ENCODE measurements at regions not wholly inside any gene's neighbourhood (a gene's known extent, or its start where the extent isn't known, plus 50 kb on each side); places are given as distances from the start of the nearest gene placed in this dataset.

- TF ChIP-seq CTCF (IDR thresholded peaks at IDR 0.05) (no peak), POLR2A (IDR thresholded peaks at IDR 0.05) (no peak)
These were observed 200.5 kb upstream of the HSF2 start for GRCh38 chr6:122198922-122199321.

Data from heart left ventricle (tissue), 13 donors.